ENCODE measurements at regions not wholly inside any gene's neighbourhood (a gene's known extent, or its start where the extent isn't known, plus 50 kb on each side); places are given as distances from the start of the nearest gene placed in this dataset.

DNA sequence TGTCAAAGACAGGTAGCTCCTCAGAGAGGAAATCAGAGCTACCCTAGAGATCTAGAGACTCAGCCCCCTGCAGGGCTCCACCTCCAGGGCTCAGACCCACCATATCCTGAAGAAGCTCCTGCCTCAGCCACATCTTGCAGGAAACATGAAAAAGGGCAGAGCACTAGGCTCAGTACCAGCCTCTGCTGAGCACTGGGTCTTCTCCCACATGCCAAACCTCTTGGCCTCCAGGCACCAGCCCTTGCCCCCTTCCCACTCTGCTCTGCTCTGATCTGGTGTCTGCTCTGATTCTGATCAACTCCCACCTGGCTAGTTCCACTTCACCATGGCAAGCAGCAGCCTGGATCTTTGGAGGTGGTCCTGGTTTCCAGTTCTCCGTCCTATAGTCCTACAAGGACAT is 114.3 kb upstream of the SLC66A3 start:
- Histone ChIP-seq H2BK15ac (ENCODE audit: low read length) (no peak overlapping the region), H2AFZ (ENCODE audit: low read length) (0 out of 2 replicates have a peak overlapping the region, but pooled peaks have one; percentile 26), H3K4me2 (ENCODE audit: insufficient read depth in 1 of 2, low read depth in 2 of 2, low read length in 2 of 2) (no peak overlapping the region), H3K27me3 (replicated peaks in 1 of 4; ENCODE audit: control insufficient read depth in 3 of 4, extremely low read depth in 1 of 4, insufficient read depth in 3 of 4, low read length in 3 of 4) (no peaks in the 10 kb centered on the region), H2AK5ac (ENCODE audit: low read depth, low read length) (no peak overlapping the region), H3K4ac (replicated peaks; ENCODE audit: insufficient read length, low read depth, low read length) (no peak overlapping the region), H3K9me3 (ENCODE audit: insufficient read depth in 2 of 2, low read depth in 1 of 2, low read length in 1 of 2) (0 out of 4 replicates have a peak, but pooled peaks cover 0 to 5% of the 10 kb centered on the region in 2 experiments), H3K4me1 (replicated peaks in 1 of 4; ENCODE audit: control insufficient read depth in 3 of 4, insufficient read depth in 4 of 4, low read length in 3 of 4) (peaks cover 0 to 6% (median 1%) of the 10 kb centered on the region in 4 experiments; a peak in 2 of 7 replicates), H3K9ac (replicated peaks in 1 of 4; ENCODE audit: extremely low read depth in 1 of 4, low read depth in 3 of 4, low read length in 3 of 4) (no peak overlapping the region), H3K4me3 (ENCODE audit: extremely low read depth in 1 of 4, insufficient read depth in 2 of 4, low read depth in 3 of 4, low read length in 4 of 4) (no peak overlapping the region), H3K79me1 (ENCODE audit: low read depth, low read length) (no peaks in the 10 kb centered on the region), H3K18ac (ENCODE audit: extremely low read depth, low read length) (no peak overlapping the region), H4K8ac (ENCODE audit: extremely low read depth, insufficient read depth, low read length) (no peak overlapping the region), H2BK5ac (ENCODE audit: low read depth, low read length) (0 out of 2 replicates have a peak overlapping the region, but pooled peaks have one; percentile 2), H2BK20ac (ENCODE audit: low read length) (no peak overlapping the region), H3K23me2 (ENCODE audit: low read depth, low read length) (no peaks in the 10 kb centered on the region), H2BK120ac (replicated peaks; ENCODE audit: low read depth, low read length) (no peak overlapping the region), H3K56ac (replicated peaks; ENCODE audit: insufficient read length, low read depth, low read length) (no peak overlapping the region), H2BK12ac (ENCODE audit: low read depth, low read length) (peak overlapping the region; percentile 68; the same call in 1 of the 2 replicates), H3K27ac (ENCODE audit: low read depth, low read length) (no peak overlapping the region), H3K79me2 (ENCODE audit: control insufficient read depth in 1 of 2, insufficient read depth in 2 of 2, low read length in 2 of 2) (no peaks in the 10 kb centered on the region), H4K5ac (ENCODE audit: insufficient read length, low read depth, low read length) (no peak overlapping the region), H4K91ac (replicated peaks; ENCODE audit: insufficient read length, low read length) (no peak overlapping the region), H4K20me1 (replicated peaks in 1 of 2; ENCODE audit: control insufficient read depth in 1 of 2, insufficient read depth in 2 of 2, low read length in 2 of 2) (no peaks in the 10 kb centered on the region), H3K23ac (ENCODE audit: insufficient read length) (no peak overlapping the region), H3K36me3 (ENCODE audit: control insufficient read depth in 2 of 4, insufficient read depth in 4 of 4, low read length in 3 of 4) (no peaks in the 10 kb centered on the region), H3K14ac (ENCODE audit: insufficient read length) (no peak overlapping the region)
- DNase-seq (ENCODE audit: low read depth in 1 of 2, low spot score in 2 of 2) (peak in 1 of 2 experiments; percentile 31), FAIRE-seq (no peak)
- ChIA-PET POLR2A (ENCODE audit: partially characterized antibody) (no interaction called here), CTCF (ENCODE audit: partially characterized antibody) (interaction anchor here (0.9 to 1.5 kb wide), 6 partner anchors 12 to 209 kb away, joined by 3 to 4 read pairs (median 4); no protein-coding TSS in a partner anchor)
- WGBS, 2 experiments (ENCODE audit: extremely low coverage in 1 of 2, insufficient coverage in 1 of 2, insufficient read length in 1 of 2, insufficient replicate concordance in 2 of 2, low coverage in 1 of 2, low lambda C conversion rate in 2 of 2, missing lambda C conversion rate in 1 of 2), result 69% methylated on average over 1 of the region's 1 CpG; no CpG with 5 or more reads in 1 of the 2 experiments
- no peak for TF ChIP-seq KDM4A (IDR thresholded peaks at IDR 0.05; ENCODE audit: low read depth, low read length, severe bottlenecking)
- TF ChIP-seq KDM1A (IDR thresholded peaks at IDR 0.05; ENCODE audit: borderline replicate concordance, low read length), result no peak
- TF ChIP-seq KDM5A (IDR thresholded peaks at IDR 0.05; ENCODE audit: low read length), result no peak
- no peak for TF ChIP-seq EZH2 (IDR thresholded peaks at IDR 0.05; ENCODE audit: low read depth, low read length, severe bottlenecking)
- no peak for TF ChIP-seq PHF8 (conservative IDR thresholded peaks at IDR 0.05; ENCODE audit: low read depth, low read length)

Measured in H1 (cell line).